ENCODE measurements at regions not wholly inside any gene's neighbourhood (a gene's known extent, or its start where the extent isn't known, plus 50 kb on each side); places are given as distances from the start of the nearest gene placed in this dataset.

GRCh38 chr16:66196770-66197169, 169.7 kb upstream of the CDH5 start:
- TF ChIP-seq POLR2A (IDR thresholded peaks at IDR 0.05) (no peak), EP300 (IDR thresholded peaks at IDR 0.05) (no peak), POLR2AphosphoS5 (IDR thresholded peaks at IDR 0.05) (no peak)
- TF ChIP-seq, protein P1, sequence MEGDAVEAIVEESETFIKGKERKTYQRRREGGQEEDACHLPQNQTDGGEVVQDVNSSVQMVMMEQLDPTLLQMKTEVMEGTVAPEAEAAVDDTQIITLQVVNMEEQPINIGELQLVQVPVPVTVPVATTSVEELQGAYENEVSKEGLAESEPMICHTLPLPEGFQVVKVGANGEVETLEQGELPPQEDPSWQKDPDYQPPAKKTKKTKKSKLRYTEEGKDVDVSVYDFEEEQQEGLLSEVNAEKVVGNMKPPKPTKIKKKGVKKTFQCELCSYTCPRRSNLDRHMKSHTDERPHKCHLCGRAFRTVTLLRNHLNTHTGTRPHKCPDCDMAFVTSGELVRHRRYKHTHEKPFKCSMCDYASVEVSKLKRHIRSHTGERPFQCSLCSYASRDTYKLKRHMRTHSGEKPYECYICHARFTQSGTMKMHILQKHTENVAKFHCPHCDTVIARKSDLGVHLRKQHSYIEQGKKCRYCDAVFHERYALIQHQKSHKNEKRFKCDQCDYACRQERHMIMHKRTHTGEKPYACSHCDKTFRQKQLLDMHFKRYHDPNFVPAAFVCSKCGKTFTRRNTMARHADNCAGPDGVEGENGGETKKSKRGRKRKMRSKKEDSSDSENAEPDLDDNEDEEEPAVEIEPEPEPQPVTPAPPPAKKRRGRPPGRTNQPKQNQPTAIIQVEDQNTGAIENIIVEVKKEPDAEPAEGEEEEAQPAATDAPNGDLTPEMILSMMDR (IDR thresholded peaks at IDR 0.05) = no peak
